ENCODE measurements at regions not wholly inside any gene's neighbourhood (a gene's known extent, or its start where the extent isn't known, plus 50 kb on each side); places are given as distances from the start of the nearest gene placed in this dataset.

- Histone ChIP-seq H4K8ac (ENCODE audit: low read depth in 2 of 2, low read length in 2 of 2) (no peak overlapping the region), H3K9me3 (ENCODE audit: control insufficient read depth, insufficient read depth, low read length) (peaks cover 8% of the 10 kb centered on the region; the same call in 1 of the 2 replicates), H3K9me1 (ENCODE audit: insufficient read depth, low read length) (no peaks in the 10 kb centered on the region), H3K79me1 (ENCODE audit: low read depth in 1 of 2, low read length in 2 of 2) (no peaks in the 10 kb centered on the region), H2BK15ac (ENCODE audit: low read depth, low read length) (no peak overlapping the region), H3K14ac (replicated peaks; ENCODE audit: low read depth, low read length) (no peak overlapping the region), H3K27ac (ENCODE audit: insufficient read depth, low read length) (no peak overlapping the region), H3K4me2 (ENCODE audit: low read depth, low read length) (no peak overlapping the region), H2BK120ac (ENCODE audit: low read depth, low read length) (no peak overlapping the region), H2AK9ac (replicated peaks; ENCODE audit: low read depth, low read length, poor library complexity) (no peak overlapping the region), H3K27me3 (ENCODE audit: control insufficient read depth, insufficient read depth, low read length) (no peaks in the 10 kb centered on the region), H4K20me1 (ENCODE audit: insufficient read depth, low read length) (no peaks in the 10 kb centered on the region), H2AK5ac (ENCODE audit: low read depth, low read length) (no peak overlapping the region), H3K4me1 (ENCODE audit: control insufficient read depth, insufficient read depth, low read length) (no peaks in the 10 kb centered on the region), H3K4me3 (ENCODE audit: insufficient read depth, low read depth, low read length) (no peak overlapping the region), H2AFZ (replicated peaks; ENCODE audit: low read length, poor library complexity) (no peak overlapping the region), H2BK5ac (ENCODE audit: low read depth, low read length, poor library complexity, severe bottlenecking) (no peak overlapping the region), H3K4ac (ENCODE audit: low read depth, low read length) (no peak overlapping the region), H3K56ac (ENCODE audit: extremely low read depth, insufficient read depth, low read length) (no peak overlapping the region), H4K5ac (ENCODE audit: low read depth, low read length) (no peak overlapping the region), H3K23ac (ENCODE audit: low read depth, low read length) (no peak overlapping the region), H3K18ac (ENCODE audit: low read depth, low read length) (no peak overlapping the region), H2BK20ac (ENCODE audit: low read depth, low read length) (no peak overlapping the region), H3K9ac (ENCODE audit: low read depth, low read length) (no peak overlapping the region), H4K91ac (ENCODE audit: insufficient read depth, low read depth, low read length) (no peak overlapping the region), H3K36me3 (ENCODE audit: control insufficient read depth, insufficient read depth, low read length) (no peaks in the 10 kb centered on the region)
- ATAC-seq (ENCODE audit: low read depth), result no peak
- CTCF ChIA-PET, result no interaction called here
- intact Hi-C loops (cut with micrococcal nuclease), result no loop called here
- dilution Hi-C loops (cut with HindIII; ENCODE audit: low sequenced_read_pairs, unreplicated experiment), result no loop called here
- BruUV-seq (replicated peaks), result no TSS peak
- DNase-seq, result no peak
- in situ Hi-C loops (cut with MboI; ENCODE audit: low sequenced_read_pairs), result no loop called here
- POLR2A ChIA-PET (ENCODE audit: unreplicated experiment), result no interaction called here
- TF ChIP-seq SMC3 (IDR thresholded peaks at IDR 0.05; ENCODE audit: low read depth, low read length) (no peak), RAD21 (IDR thresholded peaks at IDR 0.05; ENCODE audit: low read length) (no peak), USF2 (IDR thresholded peaks at IDR 0.05; ENCODE audit: low read depth, low read length) (no peak), POLR2A (IDR thresholded peaks at IDR 0.05; ENCODE audit: low read depth, low read length) (no peak), RFX5 (IDR thresholded peaks at IDR 0.05; ENCODE audit: low read depth, low read length) (no peak), MXI1 (IDR thresholded peaks at IDR 0.05; ENCODE audit: borderline replicate concordance, low read depth, low read length) (no peak)
- TF ChIP-seq, protein P1, sequence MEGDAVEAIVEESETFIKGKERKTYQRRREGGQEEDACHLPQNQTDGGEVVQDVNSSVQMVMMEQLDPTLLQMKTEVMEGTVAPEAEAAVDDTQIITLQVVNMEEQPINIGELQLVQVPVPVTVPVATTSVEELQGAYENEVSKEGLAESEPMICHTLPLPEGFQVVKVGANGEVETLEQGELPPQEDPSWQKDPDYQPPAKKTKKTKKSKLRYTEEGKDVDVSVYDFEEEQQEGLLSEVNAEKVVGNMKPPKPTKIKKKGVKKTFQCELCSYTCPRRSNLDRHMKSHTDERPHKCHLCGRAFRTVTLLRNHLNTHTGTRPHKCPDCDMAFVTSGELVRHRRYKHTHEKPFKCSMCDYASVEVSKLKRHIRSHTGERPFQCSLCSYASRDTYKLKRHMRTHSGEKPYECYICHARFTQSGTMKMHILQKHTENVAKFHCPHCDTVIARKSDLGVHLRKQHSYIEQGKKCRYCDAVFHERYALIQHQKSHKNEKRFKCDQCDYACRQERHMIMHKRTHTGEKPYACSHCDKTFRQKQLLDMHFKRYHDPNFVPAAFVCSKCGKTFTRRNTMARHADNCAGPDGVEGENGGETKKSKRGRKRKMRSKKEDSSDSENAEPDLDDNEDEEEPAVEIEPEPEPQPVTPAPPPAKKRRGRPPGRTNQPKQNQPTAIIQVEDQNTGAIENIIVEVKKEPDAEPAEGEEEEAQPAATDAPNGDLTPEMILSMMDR (conservative IDR thresholded peaks at IDR 0.05; ENCODE audit: low read depth, low read length), result no peak
- 0% methylated on average over 1 of the region's 4 CpGs; no CpG with 5 or more reads in 1 of the 2 experiments for WGBS, 2 experiments (ENCODE audit: extremely low coverage in 2 of 2, insufficient read length in 1 of 2)
Measured at GRCh38 chr14:97626088-97626487, 828.9 kb downstream of the VRK1 start.

All from IMR-90 (cell line).